ENCODE measurements at regions not wholly inside any gene's neighbourhood (a gene's known extent, or its start where the extent isn't known, plus 50 kb on each side); places are given as distances from the start of the nearest gene placed in this dataset.

- Mint-ChIP-seq H3K36me3 (no peaks in the 10 kb centered on the region), H3K9me3 (no peaks in the 10 kb centered on the region), H3K27me3 (peaks cover 50% of the 10 kb centered on the region), H3K27ac (no peak overlapping the region), H3K4me3 (no peak overlapping the region), H3K4me1 (peaks cover 11% of the 10 kb centered on the region)
- ATAC-seq = no peak
Measured at GRCh38 chr1:168441745-168442144, 102.1 kb downstream of the XCL2 start.

DNA sequence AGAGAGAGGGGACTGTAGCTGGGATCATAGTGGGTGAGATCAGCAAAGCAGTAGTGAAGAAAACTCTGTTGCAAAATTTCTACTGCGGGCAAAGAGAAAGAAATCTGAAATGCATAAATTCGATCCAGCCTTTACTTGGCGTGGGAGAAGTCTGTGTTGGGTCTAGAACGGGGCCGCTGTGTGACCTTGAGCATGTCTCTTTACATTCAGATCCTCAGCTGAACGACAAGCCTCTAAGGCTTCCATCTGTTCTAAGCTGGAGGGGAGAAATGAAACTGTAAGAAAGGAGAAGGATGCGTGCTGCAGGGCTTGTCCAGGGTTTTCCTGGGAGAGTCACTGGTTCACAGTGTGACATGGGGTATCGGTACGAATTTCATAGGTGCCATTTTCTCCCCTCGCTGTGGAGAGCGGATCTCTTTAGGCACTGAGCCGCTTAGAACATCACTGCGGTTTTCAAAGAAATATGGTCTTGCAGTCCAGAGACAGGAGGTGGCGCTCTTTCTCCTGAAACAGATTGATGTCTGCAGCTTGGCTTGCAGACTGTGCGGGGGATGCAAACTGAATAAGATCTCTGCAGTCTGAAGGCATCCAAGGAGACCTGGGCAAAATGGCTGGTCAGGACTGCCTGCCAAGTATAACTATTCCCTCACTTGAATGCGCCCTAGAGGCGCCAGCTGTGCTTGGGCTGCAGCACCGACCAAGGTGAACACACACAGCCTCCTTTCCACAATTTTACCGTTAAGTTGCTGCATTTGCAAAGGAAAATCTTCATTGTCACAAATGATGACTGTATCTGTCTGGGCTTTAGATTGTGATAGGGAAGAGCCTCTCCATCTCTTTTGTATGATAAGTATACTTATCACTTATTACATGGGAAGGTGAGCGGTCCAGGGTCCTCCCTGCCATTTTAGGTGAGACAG, 104.1 kb downstream of the XCL2 start:
- Mint-ChIP-seq H3K4me3 (no peak overlapping the region), H3K27me3 (peaks cover 60% of the 10 kb centered on the region), H3K4me1 (peaks cover 11% of the 10 kb centered on the region), H3K36me3 (no peaks in the 10 kb centered on the region), H3K27ac (no peak overlapping the region), H3K9me3 (no peaks in the 10 kb centered on the region)
- peak; percentile 58 for ATAC-seq

DNA sequence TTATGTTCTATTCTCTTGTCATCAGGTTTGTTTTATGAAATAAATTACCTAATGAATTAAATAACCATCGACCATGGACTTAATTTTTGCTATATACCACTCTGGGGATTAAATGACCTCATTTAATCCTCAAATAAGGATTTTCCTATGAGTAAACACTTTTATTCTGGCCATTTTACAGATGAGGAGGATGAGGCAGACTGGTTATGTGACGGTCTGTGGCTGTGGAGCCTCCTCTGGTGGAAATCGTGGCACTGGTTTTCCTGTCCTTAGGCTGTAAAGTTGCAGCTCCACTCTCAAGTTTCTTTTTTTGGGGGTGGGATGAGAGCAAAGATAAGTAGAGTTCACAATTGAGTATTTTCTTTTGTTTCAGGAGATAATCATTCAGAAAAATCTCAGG, 105.2 kb downstream of the XCL2 start:
- Mint-ChIP-seq H3K4me3 (no peak overlapping the region), H3K27ac (no peak overlapping the region), H3K27me3 (peaks cover 62% of the 10 kb centered on the region), H3K36me3 (no peaks in the 10 kb centered on the region), H3K4me1 (peaks cover 11% of the 10 kb centered on the region), H3K9me3 (no peaks in the 10 kb centered on the region)
- no peak for ATAC-seq

GRCh38 chr1:168437821-168438220, 106.0 kb downstream of the XCL2 start:
- Mint-ChIP-seq H3K4me3 (no peak overlapping the region), H3K36me3 (no peaks in the 10 kb centered on the region), H3K4me1 (peaks cover 11% of the 10 kb centered on the region), H3K27me3 (peaks cover 62% of the 10 kb centered on the region), H3K9me3 (no peaks in the 10 kb centered on the region), H3K27ac (no peak overlapping the region)
- ATAC-seq = no peak

- no peak overlapping the region for H3K27ac Mint-ChIP-seq
- H3K9me3 Mint-ChIP-seq = no peaks in the 10 kb centered on the region
- peaks cover 11% of the 10 kb centered on the region for H3K4me1 Mint-ChIP-seq
- peaks cover 62% of the 10 kb centered on the region for H3K27me3 Mint-ChIP-seq
- H3K4me3 Mint-ChIP-seq = no peak overlapping the region
- H3K36me3 Mint-ChIP-seq = no peaks in the 10 kb centered on the region
- no peak for ATAC-seq
Measured at GRCh38 chr1:168435439-168435838, 108.4 kb downstream of the XCL2 start.

DNA sequence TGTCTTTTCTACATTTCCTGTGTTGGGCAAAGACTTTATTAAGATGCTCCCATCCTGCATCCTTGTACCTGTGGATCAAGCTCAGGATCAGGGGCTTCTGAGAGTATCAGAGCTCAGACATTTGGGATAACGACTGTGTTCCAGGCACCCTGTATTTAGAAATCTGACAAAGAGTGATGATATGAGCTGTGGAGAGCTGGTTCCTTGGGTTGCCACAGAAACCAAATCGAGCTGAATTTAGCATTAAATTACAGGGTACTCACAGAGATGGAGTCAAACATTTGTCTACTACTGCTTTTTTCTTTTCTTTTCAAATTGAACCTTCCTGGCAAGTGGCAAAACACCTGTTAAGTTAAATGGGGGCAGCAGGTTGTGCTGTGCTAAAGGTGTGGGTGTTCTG, 110.6 kb downstream of the XCL2 start:
- Mint-ChIP-seq H3K4me1 (no peaks in the 10 kb centered on the region), H3K4me3 (no peak overlapping the region), H3K36me3 (no peaks in the 10 kb centered on the region), H3K27me3 (peaks cover 40% of the 10 kb centered on the region), H3K27ac (no peak overlapping the region), H3K9me3 (no peaks in the 10 kb centered on the region)
- no peak for ATAC-seq

DNA sequence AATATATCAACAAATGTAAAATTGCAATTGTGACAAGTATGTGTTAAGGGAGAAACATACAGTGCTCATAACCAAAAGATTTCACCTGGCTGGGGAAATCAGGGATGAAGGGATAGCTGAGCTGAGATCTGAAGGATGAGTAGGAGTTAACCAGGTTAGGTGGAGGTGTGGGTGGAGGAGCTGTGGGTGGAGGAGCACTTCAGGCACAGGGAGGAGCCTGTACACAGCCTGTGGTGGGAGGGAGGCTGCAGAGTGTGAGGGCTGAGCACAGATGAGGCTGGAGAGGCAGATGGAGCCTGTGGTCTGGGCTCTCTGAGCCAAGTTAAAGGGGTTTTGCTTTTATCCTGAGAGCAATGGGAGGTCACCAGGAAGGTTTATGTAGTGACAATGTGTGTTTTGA, 111.9 kb downstream of the XCL2 start:
- no peak overlapping the region for H3K27ac Mint-ChIP-seq
- no peak overlapping the region for H3K4me3 Mint-ChIP-seq
- no peaks in the 10 kb centered on the region for H3K36me3 Mint-ChIP-seq
- no peaks in the 10 kb centered on the region for H3K9me3 Mint-ChIP-seq
- peaks cover 33% of the 10 kb centered on the region for H3K27me3 Mint-ChIP-seq
- no peak for ATAC-seq
- H3K4me1 Mint-ChIP-seq = no peaks in the 10 kb centered on the region

GRCh38 chr1:168430321-168430720, 113.5 kb downstream of the XCL2 start:
- ATAC-seq = no peak
- Mint-ChIP-seq H3K27me3 (peaks cover 22% of the 10 kb centered on the region), H3K9me3 (no peaks in the 10 kb centered on the region), H3K27ac (no peak overlapping the region), H3K4me1 (no peaks in the 10 kb centered on the region), H3K4me3 (no peak overlapping the region), H3K36me3 (no peaks in the 10 kb centered on the region)

- Mint-ChIP-seq H3K36me3 (no peaks in the 10 kb centered on the region), H3K4me1 (no peaks in the 10 kb centered on the region), H3K27me3 (peaks cover 20% of the 10 kb centered on the region), H3K27ac (no peak overlapping the region), H3K4me3 (no peak overlapping the region), H3K9me3 (no peaks in the 10 kb centered on the region)
- ATAC-seq = no peak
Measured at GRCh38 chr1:168428063-168428731, 115.6 kb downstream of the XCL2 start.

GRCh38 chr1:168427051-168427450, 116.7 kb downstream of the XCL2 start:
- no peak overlapping the region for H3K27ac Mint-ChIP-seq
- H3K4me1 Mint-ChIP-seq = no peaks in the 10 kb centered on the region
- H3K9me3 Mint-ChIP-seq = no peaks in the 10 kb centered on the region
- ATAC-seq = no peak
- H3K4me3 Mint-ChIP-seq = no peak overlapping the region
- H3K36me3 Mint-ChIP-seq = no peaks in the 10 kb centered on the region
- peaks cover 23% of the 10 kb centered on the region for H3K27me3 Mint-ChIP-seq

DNA sequence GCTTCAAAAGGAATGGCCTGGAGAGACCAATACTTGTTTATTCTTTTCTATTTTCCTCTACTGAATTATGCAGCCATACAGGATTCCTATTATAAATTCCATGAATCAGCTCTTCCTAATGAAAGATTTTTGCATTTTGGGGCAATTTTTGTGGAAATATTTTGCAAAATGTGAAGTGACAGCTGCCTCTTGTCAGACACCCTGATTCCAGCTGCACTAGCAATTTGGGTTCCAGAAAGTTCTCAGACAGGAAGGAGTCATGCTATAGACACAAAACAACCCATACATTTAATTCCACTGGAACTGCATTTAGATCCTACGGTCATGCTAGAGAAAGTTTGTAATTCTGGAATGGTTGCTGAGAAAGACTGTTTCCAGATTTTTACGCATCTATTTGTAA, 119.5 kb downstream of the XCL2 start:
- H3K4me1 Mint-ChIP-seq = no peaks in the 10 kb centered on the region
- H3K27ac Mint-ChIP-seq = no peak overlapping the region
- no peak for ATAC-seq
- peaks cover 16% of the 10 kb centered on the region for H3K27me3 Mint-ChIP-seq
- no peaks in the 10 kb centered on the region for H3K36me3 Mint-ChIP-seq
- no peak overlapping the region for H3K4me3 Mint-ChIP-seq
- no peaks in the 10 kb centered on the region for H3K9me3 Mint-ChIP-seq

DNA sequence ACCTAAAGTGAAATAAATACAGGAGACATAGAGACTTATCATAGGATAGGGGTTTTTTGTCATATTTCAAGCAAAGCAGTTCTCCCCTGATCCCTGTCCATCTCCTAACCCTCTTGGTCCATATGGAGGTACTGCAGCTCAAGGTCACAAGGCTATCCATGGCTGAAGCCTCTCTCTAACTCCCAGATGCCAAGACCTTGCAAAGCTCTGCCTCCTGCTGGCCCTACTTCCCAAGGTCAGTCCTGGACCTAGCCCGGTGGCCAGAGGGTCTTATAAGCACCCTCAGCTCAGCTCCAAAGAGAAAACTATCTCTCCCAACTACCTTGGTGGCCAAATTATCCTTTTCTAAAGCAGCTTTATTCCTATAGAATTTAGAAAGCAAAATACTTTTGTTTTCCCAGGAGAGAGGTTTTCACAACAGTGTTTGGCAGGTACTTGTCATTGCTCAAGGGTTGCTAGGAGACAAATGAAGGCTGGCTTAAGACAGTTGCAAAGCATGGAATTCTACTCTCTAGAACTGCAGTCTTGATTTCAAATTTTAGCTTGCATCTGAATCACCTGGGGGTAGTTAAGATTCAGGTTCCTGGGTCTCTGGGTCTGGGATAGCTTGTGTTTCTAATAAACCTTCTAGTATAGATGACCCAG, 121.5 kb downstream of the XCL2 start:
- Mint-ChIP-seq H3K36me3 (no peaks in the 10 kb centered on the region), H3K4me1 (no peaks in the 10 kb centered on the region), H3K27ac (no peak overlapping the region), H3K9me3 (no peaks in the 10 kb centered on the region), H3K27me3 (peaks cover 16% of the 10 kb centered on the region), H3K4me3 (no peak overlapping the region)
- ATAC-seq = no peak

- no peak for ATAC-seq
- H3K27me3 Mint-ChIP-seq = peaks cover 16% of the 10 kb centered on the region
Measured at GRCh38 chr1:168421399-168422004, 122.3 kb downstream of the XCL2 start.

DNA sequence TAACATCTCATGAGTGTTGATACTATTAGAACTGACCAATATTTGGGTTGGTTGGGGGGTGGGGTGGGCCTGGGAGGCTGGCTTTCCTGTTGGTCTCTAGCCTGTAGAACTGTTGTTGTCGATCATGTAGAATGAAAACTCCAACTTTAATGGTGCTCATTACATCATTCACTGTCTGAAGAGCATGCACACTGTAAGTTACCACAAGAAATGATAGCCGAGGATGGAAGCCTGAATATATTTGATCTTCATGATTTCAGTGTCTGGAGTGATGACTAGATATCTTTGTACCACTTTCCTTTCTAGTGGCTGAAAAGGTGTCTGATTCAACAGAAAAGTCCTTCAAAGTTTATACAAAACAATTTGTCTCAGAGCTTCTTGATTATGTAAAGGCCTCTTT, 123.6 kb downstream of the XCL2 start:
- ATAC-seq = no peak
- no peak overlapping the region for H3K4me3 Mint-ChIP-seq
- no peaks in the 10 kb centered on the region for H3K9me3 Mint-ChIP-seq
- no peaks in the 10 kb centered on the region for H3K4me1 Mint-ChIP-seq
- no peak overlapping the region for H3K27ac Mint-ChIP-seq
- H3K36me3 Mint-ChIP-seq = no peaks in the 10 kb centered on the region
- H3K27me3 Mint-ChIP-seq = peaks cover 16% of the 10 kb centered on the region

More at GRCh38 chr1:168421399-168422004, 122.3 kb downstream of the XCL2 start:
- Mint-ChIP-seq H3K36me3 (no peaks in the 10 kb centered on the region), H3K27ac (no peak overlapping the region), H3K4me3 (no peak overlapping the region), H3K9me3 (no peaks in the 10 kb centered on the region), H3K4me1 (no peaks in the 10 kb centered on the region)

GRCh38 chr1:168419736-168420135, 124.1 kb downstream of the XCL2 start:
- Mint-ChIP-seq H3K27ac (no peak overlapping the region), H3K4me3 (no peak overlapping the region)

More at GRCh38 chr1:168419736-168420135, 124.1 kb downstream of the XCL2 start:
- Mint-ChIP-seq H3K36me3 (no peaks in the 10 kb centered on the region), H3K9me3 (no peaks in the 10 kb centered on the region), H3K4me1 (no peaks in the 10 kb centered on the region), H3K27me3 (peaks cover 16% of the 10 kb centered on the region)
- no peak for ATAC-seq

Data from stimulated activated memory B cell treated with anti-CD40 and anti-IgM and Interleukin-4, amounts not matched to agents 10 μg/mL and 1 μg/mL and 100 μg/mL, for 72 hours (primary cell).